ENCODE measurements at regions not wholly inside any gene's neighbourhood (a gene's known extent, or its start where the extent isn't known, plus 50 kb on each side); places are given as distances from the start of the nearest gene placed in this dataset.
A peak's percentile ranks its signal among the peaks of the same experiment; 100 is the strongest.

GRCh38 chr14:38500125-38500524 lies 244.2 kb upstream of the CLEC14A start:
- no peak for DNase-seq

DNA sequence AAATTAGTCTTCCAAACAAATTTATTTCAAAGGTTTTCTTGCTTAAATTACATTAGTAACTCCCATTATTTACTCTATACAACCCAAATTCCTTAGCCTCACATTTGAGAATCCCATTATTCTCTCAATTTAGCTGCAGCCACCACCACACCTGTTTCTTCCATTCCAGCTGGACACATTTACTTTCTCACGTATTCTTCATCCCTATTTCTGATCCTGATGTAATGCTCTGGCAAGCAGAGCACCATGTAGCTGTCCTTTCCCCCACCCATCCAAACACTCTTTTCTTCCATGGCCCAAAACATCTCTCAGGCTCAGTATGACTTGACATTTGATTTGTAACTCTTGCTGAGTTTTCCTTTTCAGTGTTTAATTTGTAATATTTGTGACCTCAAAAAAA lies 240.2 kb upstream of the CLEC14A start:
- peak; percentile 15 for DNase-seq

- DNase-seq = no peak
Measured at GRCh38 chr14:38490273-38490672, 234.4 kb upstream of the CLEC14A start.

DNA sequence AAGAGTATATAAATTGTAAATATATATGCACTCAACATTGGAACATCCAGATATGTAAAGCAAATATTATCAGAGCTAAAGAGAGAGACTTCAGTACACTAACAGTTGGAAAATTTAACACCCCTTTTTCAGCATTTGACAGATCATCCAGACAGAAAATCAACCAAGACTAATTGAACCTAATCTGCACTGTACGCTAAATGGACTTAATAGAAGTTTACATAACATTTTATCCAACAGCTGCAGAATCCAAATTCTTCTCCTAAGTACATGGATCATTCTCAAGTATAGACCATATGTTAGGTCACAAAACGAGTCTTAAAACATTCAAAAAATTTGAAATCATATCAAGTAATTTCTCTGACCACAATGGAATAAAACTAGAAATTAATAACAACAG lies 229.1 kb upstream of the CLEC14A start:
- no peak for DNase-seq

GRCh38 chr14:38481952-38482678 lies 226.2 kb upstream of the CLEC14A start:
- no peak for DNase-seq

- no peak for DNase-seq
Measured at GRCh38 chr14:38469156-38469555, 213.3 kb upstream of the CLEC14A start.

DNA sequence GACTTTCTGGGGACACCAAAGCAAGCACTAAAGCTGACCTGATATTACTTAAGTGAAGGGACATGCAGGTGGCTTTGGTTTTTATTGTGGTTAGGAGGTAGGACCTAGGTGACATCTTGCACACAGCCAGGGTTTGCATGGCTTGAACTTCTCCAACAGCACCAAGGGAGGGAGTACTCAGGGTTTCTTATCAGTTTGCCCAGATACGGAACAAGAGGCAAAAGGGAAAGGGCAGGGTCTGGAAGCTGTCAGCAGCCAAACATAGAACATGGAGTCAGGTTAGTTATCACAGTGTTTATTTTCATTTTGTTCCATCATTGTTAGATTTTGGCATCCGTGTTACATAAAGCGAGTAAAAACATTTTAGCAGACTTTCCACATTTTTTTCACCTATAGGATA lies 186.3 kb upstream of the CLEC14A start:
- DNase-seq = no peak

GRCh38 chr14:38432186-38432585 lies 176.3 kb upstream of the CLEC14A start:
- DNase-seq = no peak

DNA sequence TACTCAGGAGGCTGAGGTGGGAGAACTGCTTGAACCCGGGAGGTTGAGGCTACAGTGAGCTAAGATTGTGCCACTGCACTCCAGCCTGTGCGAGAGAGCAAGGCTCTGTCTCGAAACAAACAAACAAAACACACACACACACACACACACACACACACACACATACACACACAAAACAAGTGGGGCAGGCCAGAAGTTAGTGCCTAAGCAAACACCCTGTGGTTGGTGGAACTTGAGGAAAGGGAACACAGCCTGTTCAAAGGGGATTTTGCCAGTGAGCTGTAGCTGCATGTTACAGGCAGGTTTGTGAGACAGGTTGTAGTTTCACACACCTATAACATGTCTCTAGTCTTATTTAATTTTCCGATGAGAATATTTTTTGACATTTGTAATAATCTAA lies 175.3 kb upstream of the CLEC14A start:
- DNase-seq = no peak

GRCh38 chr14:38430522-38430921 lies 174.6 kb upstream of the CLEC14A start:
- no peak for DNase-seq

DNA sequence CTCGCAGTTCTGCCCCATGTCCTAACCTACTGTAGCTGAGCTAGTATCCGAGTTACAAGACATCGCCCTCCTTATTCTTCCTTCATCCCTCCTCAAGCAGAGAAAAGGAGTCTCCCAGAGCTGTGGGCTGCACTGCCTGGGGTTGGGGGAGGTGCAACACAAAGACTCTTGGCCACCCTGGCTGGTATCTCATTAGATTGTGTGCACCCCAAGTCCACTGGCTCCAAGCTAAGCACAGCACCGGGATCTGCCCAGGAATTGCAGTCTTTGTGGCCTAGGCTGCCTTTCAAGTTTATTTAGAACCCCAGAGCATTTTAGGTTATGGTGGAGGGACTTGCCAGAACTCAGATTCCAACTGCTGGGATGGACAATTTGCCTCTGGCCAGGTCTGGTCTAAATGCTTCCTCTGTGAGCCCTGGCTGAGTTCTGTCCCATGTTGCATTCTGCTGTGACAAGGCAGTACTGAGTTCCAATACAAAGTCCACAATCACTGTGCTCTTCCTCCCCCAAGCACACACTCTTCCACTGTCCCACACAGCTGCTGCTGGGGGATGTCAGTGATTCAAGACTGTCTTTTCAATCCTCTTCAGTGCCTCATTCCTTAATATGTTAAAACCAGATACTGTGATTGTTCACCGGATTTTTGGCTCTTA lies 169.6 kb upstream of the CLEC14A start:
- DNase-seq = no peak

- no peak for DNase-seq
Measured at GRCh38 chr14:38420048-38420447, 164.2 kb upstream of the CLEC14A start.

DNA sequence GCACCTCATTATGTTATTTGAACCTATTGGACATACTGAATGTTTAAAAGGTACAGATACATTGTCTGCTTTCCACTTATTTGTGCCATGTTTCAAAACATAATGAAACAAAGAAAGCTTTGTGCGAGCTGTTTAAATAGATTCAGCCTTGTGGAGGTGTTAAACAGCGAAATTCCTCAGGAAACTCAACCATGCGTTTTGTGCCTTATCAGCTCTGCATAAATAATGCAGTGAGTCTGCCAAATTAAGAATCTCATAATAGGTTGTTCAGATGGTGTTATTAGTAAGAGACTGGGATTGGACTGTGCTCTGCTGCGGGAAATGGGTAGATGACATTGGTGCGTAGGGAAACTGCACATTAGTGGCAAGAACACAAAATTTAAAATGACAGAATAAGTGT lies 163.7 kb upstream of the CLEC14A start:
- no peak for DNase-seq

- DNase-seq = no peak
Measured at GRCh38 chr14:38412654-38413053, 156.8 kb upstream of the CLEC14A start.

GRCh38 chr14:38410442-38410841 lies 154.5 kb upstream of the CLEC14A start:
- DNase-seq = no peak

- DNase-seq = no peak
Measured at GRCh38 chr14:38409071-38409705, 153.3 kb upstream of the CLEC14A start.

- DNase-seq = peak; percentile 45
Measured at GRCh38 chr14:38405851-38406635, 150.2 kb upstream of the CLEC14A start.

DNA sequence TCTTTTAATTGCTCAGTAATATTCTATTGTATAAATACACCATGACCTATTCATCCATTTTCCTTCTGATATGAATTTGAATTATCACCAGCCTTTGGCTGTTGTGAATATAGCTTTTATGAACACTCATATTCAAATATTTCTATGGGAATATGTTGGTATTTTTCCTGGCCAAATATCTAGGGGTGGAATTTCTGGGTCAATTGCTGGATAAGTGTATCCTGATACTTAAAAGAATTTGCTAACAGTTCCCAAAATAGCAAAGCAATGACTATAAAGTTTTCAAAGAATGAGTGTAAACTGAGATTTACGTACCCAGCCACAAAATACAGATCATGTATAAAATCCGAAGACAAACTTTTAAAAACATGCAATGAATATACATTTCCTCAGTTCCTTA lies 148.7 kb upstream of the CLEC14A start:
- no peak for DNase-seq

DNA sequence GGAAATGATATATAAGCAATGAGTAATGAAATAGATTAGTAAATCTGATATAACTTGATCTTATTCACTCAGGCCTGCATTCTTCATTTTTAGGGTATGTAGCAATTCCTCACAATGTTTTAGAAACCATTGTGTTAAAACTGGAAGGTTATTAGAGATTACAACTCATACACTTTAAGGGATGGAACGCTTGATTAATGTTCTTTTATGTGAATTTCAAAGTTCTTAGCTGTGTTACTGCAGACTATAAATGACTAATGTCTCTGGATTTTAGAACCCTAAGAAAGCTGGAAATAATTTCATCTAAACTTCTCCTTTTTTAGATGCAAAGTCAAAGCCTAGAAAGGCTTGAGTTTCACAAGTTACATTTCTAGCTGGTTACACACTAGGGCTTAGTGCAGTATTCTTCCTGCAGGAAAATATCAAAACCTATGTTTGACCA lies 148.2 kb upstream of the CLEC14A start:
- no peak for DNase-seq

DNA sequence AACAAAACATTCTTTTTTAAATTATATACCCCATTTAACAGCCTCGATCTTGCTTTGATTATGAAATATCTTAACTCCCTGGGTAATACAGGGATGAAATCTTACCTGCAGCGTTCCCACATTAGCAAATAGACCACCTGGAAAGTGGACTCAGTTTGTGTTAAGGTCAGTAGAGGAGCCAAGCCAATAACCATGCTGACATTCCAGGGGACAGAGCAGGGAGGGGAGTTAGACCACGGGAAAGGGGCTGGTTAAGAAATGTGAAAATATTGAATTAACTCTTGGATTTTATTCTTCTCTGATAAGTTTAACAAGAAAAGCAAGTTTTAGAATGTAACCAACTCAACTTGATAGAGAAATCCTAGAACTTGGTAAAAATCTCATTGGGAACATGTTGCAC lies 144.9 kb upstream of the CLEC14A start:
- no peak for DNase-seq

DNA sequence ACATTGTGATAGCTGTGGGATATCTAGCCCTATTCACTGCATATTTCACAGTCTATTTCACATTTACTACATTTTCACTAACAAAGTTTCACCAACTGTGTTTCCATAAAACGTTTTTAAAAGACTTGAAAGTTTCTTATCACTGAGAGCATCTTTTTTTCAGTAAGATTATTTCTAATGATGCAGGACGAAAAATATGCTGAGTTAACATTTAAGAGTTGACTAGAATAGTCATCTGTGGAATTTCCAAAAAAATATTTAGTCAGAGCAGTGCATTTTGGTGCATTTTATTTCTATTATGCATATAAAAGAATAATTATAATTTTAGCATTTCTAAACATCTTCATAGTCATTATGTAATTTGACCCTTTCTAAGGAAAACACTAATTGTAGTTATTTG lies 143.8 kb upstream of the CLEC14A start:
- DNase-seq = no peak

DNA sequence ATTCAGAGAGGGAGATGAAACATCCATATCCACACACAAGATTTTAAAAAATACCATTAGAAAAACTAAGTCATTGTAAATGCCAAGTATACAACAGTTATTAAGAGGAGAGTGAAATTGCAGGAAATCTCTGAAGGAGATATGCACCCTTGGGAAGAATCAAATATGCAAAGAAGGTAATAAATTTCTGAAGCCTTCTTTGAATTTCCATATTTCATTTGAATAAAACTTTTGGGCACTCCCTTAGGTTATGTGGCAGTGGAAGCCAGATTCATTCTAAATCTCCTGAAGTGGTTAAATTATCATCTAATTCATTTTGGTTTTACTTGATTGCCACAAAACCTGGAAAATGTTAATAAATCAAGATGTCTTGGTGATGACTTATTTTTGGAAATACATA lies 138.9 kb upstream of the CLEC14A start:
- no peak for DNase-seq

GRCh38 chr14:38394064-38394463 lies 138.2 kb upstream of the CLEC14A start:
- DNase-seq = no peak

Data from right hindlimb (tissue), 1 donor.